ENCODE measurements at regions not wholly inside any gene's neighbourhood (a gene's known extent, or its start where the extent isn't known, plus 50 kb on each side); places are given as distances from the start of the nearest gene placed in this dataset.

DNA sequence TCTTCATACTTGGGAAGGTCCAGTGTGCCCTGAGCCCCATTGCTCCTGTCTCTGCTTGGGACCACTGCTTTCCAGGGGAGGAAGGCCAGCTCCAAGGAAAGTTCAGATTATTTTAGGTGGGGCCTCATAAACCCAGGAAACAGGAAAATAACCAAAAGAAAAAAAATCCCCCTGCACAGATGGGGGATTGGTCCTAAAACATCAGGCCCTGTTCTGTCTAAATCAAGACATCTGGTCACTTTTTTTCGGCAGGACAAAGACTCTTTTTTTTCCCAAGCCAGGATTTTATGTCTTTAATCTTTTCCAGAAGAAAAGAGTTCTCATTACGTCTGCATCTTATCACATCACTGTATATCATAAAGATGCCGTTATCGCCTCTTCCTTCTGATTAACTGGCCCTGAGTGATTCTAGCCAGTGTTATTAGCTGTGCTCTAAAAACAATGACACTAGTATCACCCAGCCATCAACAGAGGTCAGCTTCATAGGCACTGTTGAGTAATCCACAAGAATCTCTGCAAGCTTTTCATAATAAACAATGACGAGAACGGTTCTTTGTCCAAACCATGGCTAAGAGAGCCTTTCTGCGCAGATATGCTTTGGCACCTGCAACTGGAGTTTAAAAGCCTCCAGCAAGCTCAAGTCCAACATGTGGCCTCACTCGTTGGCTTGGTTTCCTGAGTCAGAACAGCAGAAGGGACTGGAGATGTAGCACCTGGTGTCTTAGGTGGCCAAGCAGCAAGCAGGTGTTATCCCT, 138.2 kb downstream of the VAPA start:
- H3K27me3 Mint-ChIP-seq, result peaks cover 4% of the 10 kb centered on the region
- CTCF ChIA-PET, result no interaction called here
- no peak overlapping the region for H3K27ac Mint-ChIP-seq
- no peak overlapping the region for H3K4me3 ChIP-seq (ENCODE audit: low read length)
- no peak for DNase-seq
- no peaks in the 10 kb centered on the region for H3K4me1 Mint-ChIP-seq (ENCODE audit: low read depth)
- H3K4me3 Mint-ChIP-seq, result no peak overlapping the region
- no peaks in the 10 kb centered on the region for H3K36me3 ChIP-seq (ENCODE audit: insufficient read depth, low read length)
- H3K9me3 ChIP-seq (ENCODE audit: control insufficient read depth in 1 of 2, insufficient read depth in 1 of 2, low read length in 2 of 2), result no peaks in the 10 kb centered on the region
- no peaks in the 10 kb centered on the region for H3K9me3 Mint-ChIP-seq
- H3K4me1 ChIP-seq (ENCODE audit: insufficient read depth, low read length), result no peaks in the 10 kb centered on the region
- POLR2A ChIA-PET, result no interaction called here
- no peaks in the 10 kb centered on the region for H3K36me3 Mint-ChIP-seq (ENCODE audit: low read depth)
- TF ChIP-seq, protein P1, sequence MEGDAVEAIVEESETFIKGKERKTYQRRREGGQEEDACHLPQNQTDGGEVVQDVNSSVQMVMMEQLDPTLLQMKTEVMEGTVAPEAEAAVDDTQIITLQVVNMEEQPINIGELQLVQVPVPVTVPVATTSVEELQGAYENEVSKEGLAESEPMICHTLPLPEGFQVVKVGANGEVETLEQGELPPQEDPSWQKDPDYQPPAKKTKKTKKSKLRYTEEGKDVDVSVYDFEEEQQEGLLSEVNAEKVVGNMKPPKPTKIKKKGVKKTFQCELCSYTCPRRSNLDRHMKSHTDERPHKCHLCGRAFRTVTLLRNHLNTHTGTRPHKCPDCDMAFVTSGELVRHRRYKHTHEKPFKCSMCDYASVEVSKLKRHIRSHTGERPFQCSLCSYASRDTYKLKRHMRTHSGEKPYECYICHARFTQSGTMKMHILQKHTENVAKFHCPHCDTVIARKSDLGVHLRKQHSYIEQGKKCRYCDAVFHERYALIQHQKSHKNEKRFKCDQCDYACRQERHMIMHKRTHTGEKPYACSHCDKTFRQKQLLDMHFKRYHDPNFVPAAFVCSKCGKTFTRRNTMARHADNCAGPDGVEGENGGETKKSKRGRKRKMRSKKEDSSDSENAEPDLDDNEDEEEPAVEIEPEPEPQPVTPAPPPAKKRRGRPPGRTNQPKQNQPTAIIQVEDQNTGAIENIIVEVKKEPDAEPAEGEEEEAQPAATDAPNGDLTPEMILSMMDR (IDR thresholded peaks at IDR 0.05), result no peak
- intact Hi-C loops (cut with DNase I, micrococcal nuclease), result no loop called here
- peaks cover 0 to 3% of the 10 kb centered on the region in 2 experiments for H3K27me3 ChIP-seq (ENCODE audit: control insufficient read depth in 1 of 2, insufficient read depth in 2 of 2, low read length in 2 of 2)
- no peak for ATAC-seq (ENCODE audit: poor library complexity)
- no peak overlapping the region for H3K27ac ChIP-seq (ENCODE audit: low read depth in 1 of 2, low read length in 2 of 2)

DNA sequence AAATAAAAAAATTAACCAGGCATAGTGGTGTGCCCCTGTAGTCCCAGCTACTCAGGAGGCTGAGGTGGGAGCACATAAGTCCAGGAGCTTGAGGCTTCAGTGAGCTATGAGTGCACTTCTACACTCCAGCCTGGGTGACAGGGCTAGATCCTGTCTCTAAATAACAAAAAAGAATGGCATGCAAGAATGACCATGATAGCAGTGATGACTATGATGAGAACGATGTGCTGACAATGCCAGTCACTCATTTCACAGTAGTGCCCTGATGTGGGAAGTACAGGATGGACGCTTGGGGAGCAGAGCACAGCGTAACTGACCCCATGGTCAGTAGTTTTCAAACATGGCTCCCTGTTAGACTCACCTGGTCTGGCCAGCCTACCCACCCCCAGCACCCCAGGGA, 139.1 kb downstream of the VAPA start:
- Mint-ChIP-seq H3K9me3 (no peaks in the 10 kb centered on the region), H3K4me1 (ENCODE audit: low read depth) (no peaks in the 10 kb centered on the region), H3K27ac (no peak overlapping the region), H3K27me3 (peaks cover 2% of the 10 kb centered on the region), H3K36me3 (ENCODE audit: low read depth) (no peaks in the 10 kb centered on the region), H3K4me3 (no peak overlapping the region)
- Histone ChIP-seq H3K27ac (ENCODE audit: low read depth in 1 of 2, low read length in 2 of 2) (no peak overlapping the region), H3K4me3 (ENCODE audit: low read length) (no peak overlapping the region), H3K36me3 (ENCODE audit: insufficient read depth, low read length) (no peaks in the 10 kb centered on the region), H3K4me1 (ENCODE audit: insufficient read depth, low read length) (no peaks in the 10 kb centered on the region), H3K9me3 (ENCODE audit: control insufficient read depth in 1 of 2, insufficient read depth in 1 of 2, low read length in 2 of 2) (no peaks in the 10 kb centered on the region), H3K27me3 (ENCODE audit: control insufficient read depth in 1 of 2, insufficient read depth in 2 of 2, low read length in 2 of 2) (peaks cover 0 to 3% of the 10 kb centered on the region in 2 experiments)
- TF ChIP-seq, protein P1 (IDR thresholded peaks at IDR 0.05), result no peak
- no peak for DNase-seq
- ChIA-PET CTCF (no interaction called here), POLR2A (no interaction called here)
- intact Hi-C loops (cut with DNase I, micrococcal nuclease), result no loop called here
- ATAC-seq (ENCODE audit: poor library complexity), result no peak

DNA sequence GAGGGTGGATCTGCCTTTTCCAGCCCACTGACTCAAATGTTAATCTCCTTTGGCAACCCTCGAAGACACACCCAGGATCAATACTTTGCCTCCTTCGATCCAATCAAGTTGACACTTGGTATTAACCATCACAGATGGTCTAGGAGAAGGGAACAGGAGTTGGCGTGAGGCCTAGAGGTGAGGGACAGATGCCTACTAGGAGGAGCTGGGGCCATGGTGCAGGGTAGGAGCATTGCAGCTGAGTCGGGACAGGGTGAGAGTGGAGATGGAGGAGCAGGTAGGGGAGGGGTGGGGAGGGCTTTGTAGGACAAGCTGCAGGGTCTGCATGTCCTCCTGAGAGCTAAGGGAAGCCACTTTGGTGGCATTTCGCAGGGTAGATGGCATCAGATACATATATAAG, 140.0 kb downstream of the VAPA start:
- POLR2A ChIA-PET, result no interaction called here
- no peak overlapping the region for H3K27ac ChIP-seq (ENCODE audit: low read depth in 1 of 2, low read length in 2 of 2)
- H3K9me3 ChIP-seq (ENCODE audit: control insufficient read depth in 1 of 2, insufficient read depth in 1 of 2, low read length in 2 of 2), result no peaks in the 10 kb centered on the region
- no peaks in the 10 kb centered on the region for H3K36me3 ChIP-seq (ENCODE audit: insufficient read depth, low read length)
- H3K27me3 ChIP-seq (ENCODE audit: control insufficient read depth in 1 of 2, insufficient read depth in 2 of 2, low read length in 2 of 2), result peaks cover 0 to 3% of the 10 kb centered on the region in 2 experiments
- Mint-ChIP-seq H3K27ac (no peak overlapping the region), H3K27me3 (no peaks in the 10 kb centered on the region), H3K4me3 (no peak overlapping the region), H3K36me3 (ENCODE audit: low read depth) (no peaks in the 10 kb centered on the region), H3K4me1 (ENCODE audit: low read depth) (no peaks in the 10 kb centered on the region), H3K9me3 (no peaks in the 10 kb centered on the region)
- no peak for DNase-seq
- H3K4me3 ChIP-seq (ENCODE audit: low read length), result no peak overlapping the region
- H3K4me1 ChIP-seq (ENCODE audit: insufficient read depth, low read length), result no peaks in the 10 kb centered on the region
- intact Hi-C loops (cut with DNase I, micrococcal nuclease), result no loop called here
- TF ChIP-seq, protein P1 (IDR thresholded peaks at IDR 0.05), result no peak
- CTCF ChIA-PET, result no interaction called here
- ATAC-seq (ENCODE audit: poor library complexity), result no peak
